Femur (tissue), 1 donor: ENCODE measurements at regions not wholly inside any gene's neighbourhood (a gene's known extent, or its start where the extent isn't known, plus 50 kb on each side); places are given as distances from the start of the nearest gene placed in this dataset.

ENCODE experiments used
- DNase-seq: peaks from one replicate; pipeline ENCODE4 v3.0.0-alpha.2; 2017

GRCh38 chr9:129398101-129398960 lies 220.3 kb upstream of the IER5L start:
- no peak for DNase-seq

GRCh38 chr9:129397335-129397734 lies 219.3 kb upstream of the IER5L start:
- no peak for DNase-seq

- no peak for DNase-seq
These were observed 218.3 kb upstream of the IER5L start for GRCh38 chr9:129396365-129396708.

GRCh38 chr9:129395633-129396364 lies 217.7 kb upstream of the IER5L start:
- DNase-seq, result no peak

DNA sequence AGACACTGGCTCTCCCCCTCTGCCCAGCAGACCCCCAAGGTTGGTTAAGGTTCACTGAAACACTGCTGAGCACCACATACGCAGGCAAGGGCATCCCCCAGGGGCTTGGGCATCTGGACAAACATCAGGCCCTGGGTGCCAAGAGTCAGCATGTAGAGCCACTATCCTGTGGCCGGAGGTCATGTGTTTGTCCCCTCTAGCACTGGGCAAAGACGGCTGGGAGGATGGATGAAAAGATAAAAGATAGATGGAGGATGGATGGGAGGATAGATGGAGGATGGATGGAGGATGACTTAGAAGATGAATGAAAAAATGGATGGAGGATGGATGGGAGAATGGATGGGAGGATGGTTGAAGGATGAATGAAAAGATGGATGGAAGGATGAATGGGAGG lies 216.8 kb upstream of the IER5L start:
- no peak for DNase-seq

DNA sequence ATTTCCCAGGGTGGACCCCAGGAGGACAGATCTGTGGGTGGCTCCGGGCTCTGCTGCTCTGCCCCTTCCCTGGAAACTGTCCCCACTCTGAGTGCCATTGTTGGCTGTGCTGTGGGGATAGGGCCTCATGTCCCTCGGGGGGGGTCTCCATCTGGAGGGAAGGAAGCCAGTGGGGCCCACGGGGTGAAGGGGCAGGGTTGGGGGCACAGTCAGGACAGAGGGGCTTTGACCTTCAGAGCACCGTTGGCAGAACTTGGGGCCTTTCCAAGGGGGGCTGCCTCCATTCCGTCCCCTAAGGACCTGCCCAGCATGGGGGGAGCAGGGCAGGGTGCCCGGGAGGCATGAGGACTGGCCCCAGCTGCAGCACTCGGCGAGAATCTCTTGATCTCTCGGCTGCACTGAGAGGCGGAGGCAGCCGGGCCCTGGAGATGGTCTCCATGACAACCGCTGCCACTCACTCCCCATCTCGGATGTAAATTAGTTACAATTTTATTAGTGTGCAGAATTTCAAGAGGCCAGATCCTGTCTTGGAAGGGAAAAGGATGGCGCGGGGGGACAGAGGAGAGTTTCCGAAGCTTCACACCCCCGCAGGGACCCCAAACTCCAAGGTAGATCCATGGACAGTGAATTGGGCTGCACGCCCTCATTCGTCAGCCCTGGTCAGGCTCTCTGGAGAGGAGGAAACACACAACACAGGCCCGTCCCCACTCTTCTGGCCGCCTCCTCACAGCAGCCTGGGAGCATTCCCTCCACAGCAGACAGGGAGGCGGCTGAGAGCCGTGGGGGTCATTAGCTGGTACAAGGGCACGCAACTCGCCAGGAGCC lies 216.2 kb upstream of the IER5L start:
- DNase-seq, result no peak

GRCh38 chr9:129393064-129393463 lies 215.0 kb upstream of the IER5L start:
- DNase-seq, result no peak

DNA sequence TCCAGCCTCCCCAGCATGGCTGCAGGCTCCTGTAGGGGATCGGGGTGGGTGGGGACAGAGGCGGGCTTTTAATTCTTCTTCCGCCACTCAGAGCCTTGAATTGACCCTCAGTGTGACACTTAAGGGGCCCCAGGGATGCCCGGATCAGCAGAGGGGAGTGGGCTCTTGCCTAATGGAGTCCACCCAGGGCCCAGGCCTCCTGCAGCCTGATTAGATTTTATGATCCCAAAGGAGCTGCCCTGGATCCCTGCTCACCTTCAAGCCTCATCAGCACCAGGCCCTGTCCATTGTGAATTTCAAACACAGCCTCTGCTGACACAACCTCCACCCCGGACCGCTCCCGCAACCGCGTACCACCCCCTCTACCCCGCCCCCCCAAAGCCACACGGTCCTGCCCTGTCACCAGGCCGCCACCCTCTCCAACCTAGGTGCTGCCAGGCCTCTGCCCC lies 214.1 kb upstream of the IER5L start:
- DNase-seq, result no peak

DNA sequence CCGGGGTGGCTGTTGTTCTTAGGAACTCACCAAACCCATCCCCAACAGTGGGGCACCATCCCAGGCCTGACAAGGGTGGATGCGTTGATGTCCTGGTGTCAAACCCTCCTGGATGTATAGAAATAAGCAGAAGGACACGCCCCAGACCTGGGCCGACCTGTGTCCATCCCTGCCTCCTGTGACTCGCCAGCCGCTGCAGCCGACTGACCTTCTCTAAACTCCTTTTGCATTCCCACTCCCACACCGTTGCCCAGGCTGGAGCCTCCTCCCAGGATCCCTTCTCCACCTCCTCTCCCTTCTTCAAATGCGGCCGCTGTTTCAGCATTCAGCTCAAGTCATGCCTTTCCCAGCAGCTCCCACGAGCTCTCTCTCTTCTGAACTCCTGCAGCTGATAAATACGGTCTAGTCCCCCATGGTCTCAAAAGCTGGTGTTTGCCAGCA lies 213.2 kb upstream of the IER5L start:
- DNase-seq, result no peak

DNA sequence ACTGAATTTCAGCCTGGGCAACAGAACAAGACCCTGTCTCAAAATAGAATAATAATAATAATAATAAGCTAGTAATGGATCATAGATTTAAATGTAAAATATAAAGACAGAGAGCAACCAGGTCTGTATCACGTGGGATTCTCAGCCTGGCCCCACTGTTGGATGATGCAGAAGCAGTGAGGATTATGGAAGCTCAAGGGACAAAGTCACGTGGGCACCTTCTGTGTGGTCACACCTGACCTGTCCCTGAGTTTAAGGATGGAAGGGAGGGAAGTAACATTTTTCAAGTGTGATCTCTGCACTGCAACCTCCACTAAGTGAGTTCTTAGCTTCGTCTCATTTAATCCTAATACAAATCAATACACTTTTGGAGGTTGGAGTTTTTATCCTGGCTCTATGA lies 212.5 kb upstream of the IER5L start:
- no peak for DNase-seq

- DNase-seq, result no peak
These were observed 209.8 kb upstream of the IER5L start for GRCh38 chr9:129387822-129388221.

DNA sequence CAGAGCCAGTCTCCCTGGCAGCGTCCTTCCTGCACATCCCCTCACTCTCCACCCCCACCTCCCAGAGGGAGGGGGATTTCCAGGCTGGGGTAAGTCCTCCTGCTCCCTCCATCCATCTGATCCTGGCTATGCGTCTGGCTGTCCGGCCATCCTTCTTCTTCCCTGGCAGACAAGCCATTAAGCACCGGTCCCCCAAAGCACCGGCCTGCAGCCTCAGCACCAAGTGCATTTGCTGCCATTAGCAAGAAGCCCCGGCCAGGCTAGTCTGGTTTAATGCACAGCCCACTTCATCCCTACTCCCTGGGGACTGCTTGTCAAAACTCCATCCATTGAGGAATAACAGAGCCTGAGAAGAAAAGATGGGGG lies 208.7 kb upstream of the IER5L start:
- no peak for DNase-seq

DNA sequence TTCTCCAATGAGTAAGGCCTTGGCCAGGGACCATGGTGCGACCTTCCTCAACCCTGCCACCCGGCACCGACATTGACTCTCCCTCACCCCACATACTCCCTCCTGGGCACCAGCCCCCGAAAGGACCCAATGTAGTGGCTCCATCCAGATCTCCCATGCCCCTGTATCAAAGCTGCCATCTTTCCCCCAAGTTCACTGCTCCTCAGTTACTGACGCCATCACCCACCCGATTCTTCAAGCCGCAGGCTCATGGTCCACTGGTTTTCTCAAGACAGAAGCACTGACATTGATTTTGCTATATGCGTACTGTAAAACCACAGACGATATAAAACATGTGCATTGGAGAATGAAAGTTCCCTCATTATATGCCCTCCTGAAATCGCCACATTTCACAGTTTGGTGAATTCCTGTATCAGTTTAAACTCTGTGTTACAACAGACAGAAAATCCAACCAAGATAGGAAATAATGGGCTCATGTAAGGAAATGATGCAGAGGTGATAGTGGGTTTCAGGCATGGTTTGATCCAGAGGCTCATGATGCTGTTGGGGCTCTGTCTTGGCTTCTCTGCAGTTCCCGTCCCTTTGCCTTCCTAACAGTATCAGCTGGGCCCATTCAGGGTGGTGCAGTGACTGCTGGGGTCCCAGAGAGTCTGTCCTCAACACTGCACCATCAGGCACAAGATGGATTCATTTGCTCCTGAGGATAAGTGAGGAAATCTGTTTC lies 207.3 kb upstream of the IER5L start:
- no peak for DNase-seq

DNA sequence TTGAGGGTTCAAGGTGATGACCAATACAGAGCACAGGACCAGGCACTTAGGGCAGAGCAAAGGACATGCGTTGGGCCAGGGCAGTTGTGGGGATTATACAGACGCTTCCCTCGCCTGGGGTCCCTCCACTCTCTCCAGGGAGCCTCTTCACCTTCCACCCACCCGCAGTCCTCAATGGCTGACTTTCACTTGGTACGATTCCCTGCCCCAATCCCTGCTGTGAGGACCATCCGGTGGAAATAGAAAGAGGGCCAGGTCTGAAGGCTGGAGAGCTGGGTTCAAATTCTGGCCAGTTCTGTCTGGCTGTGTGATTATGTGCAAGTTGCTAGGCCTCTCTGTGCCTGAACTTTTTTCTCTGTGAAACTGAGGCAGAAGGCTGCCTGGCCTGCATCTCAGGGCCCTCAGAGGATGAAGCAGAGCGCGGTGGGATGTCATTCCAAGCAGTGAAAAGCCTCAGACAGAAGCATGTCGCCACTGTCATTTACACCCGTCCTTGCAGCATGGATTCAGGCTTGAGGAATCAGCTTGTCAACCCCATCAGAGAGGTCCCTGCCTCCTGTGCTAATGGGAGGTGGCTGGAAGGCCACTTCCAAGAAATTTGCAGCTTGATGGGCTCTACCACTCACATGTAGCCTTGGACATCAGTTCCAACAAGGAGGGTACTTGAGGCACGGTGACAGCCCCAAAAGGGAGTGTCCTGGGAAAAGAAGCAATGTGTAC lies 206.6 kb upstream of the IER5L start:
- DNase-seq, result no peak

DNA sequence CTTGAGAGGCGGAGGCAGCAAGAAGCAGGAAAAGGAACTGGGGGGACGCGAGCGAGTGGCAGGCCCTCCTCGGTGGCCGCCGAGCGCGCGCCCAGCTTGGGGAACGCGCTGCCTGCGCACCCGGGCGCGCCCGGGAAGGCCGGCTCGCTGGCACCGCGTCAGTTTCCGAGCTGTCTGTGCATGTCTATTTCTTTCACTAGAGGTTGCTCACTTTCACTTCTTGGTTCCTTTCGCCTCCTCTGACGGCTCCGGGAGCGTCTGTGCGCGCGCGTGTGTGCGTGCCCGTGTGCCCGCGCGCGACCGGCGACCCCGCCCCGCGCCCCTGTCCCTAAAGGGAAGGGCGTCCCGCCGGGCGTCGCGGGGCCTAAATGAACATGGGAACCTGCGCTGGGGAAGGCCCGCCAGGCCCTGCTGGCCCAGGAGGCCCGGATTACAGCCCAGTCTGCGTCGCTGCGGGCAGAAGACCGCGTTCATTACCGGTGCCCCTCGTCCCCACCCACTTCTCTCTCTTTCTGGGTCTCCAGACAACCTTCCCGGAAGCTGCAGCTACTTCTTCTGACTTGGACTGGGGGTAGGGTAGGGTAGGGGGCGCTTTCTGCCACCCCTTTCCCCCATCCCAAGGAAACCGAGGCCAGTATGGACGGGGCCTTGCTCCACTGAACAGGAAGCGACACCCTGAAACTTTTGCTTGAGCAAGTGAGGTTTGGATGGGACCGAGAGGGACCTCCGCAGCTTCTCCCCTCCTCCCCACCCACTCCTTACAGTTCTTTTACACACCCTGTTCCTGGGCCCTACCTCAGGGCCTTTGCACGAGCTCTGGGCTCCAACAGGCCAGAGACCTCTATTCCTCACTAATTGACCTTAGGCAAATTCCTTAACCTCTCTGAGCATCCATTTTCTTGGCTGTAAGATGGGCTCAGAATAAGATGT lies 205.8 kb upstream of the IER5L start:
- peak; percentile 92 for DNase-seq

GRCh38 chr9:129383019-129383560 lies 205.0 kb upstream of the IER5L start:
- DNase-seq, result no peak

- DNase-seq, result peak; percentile 18
These were observed 204.4 kb upstream of the IER5L start for GRCh38 chr9:129382281-129383018.

- DNase-seq, result no peak
These were observed 203.5 kb upstream of the IER5L start for GRCh38 chr9:129381481-129381957.

GRCh38 chr9:129380961-129381401 lies 202.9 kb upstream of the IER5L start:
- no peak for DNase-seq

GRCh38 chr9:129379886-129380285 lies 201.8 kb upstream of the IER5L start:
- DNase-seq, result no peak
